Muscle layer of duodenum (tissue), 2 donors: ENCODE measurements at regions not wholly inside any gene's neighbourhood (a gene's known extent, or its start where the extent isn't known, plus 50 kb on each side); places are given as distances from the start of the nearest gene placed in this dataset.

Experiments used
- H3K27ac ChIP-seq: one replicate; pipeline ENCODE4 v1.7.0; 2013; ENCODE audit warnings: mild to moderate bottlenecking, low read length
- H3K27me3 ChIP-seq: one replicate; pipeline ENCODE4 v1.7.0; 2013; ENCODE audit warnings: low read depth, mild to moderate bottlenecking, control low read depth, low read length
- H3K36me3 ChIP-seq, 2 donors: one replicate each; pipeline ENCODE4 v1.7.0; 2013; ENCODE audit warnings: low read length in 2 of 2, control low read depth in 1 of 2, mild to moderate bottlenecking in 1 of 2; ENCODE audit not compliant: insufficient read depth in 2 of 2, control insufficient read depth in 1 of 2
- H3K4me1 ChIP-seq, 2 donors: one replicate each; pipeline ENCODE4 v1.7.0; 2013; ENCODE audit warnings: low read length in 2 of 2, mild to moderate bottlenecking in 2 of 2, control low read depth in 1 of 2, moderate library complexity in 1 of 2; ENCODE audit not compliant: insufficient read depth in 2 of 2, control insufficient read depth in 1 of 2
- H3K4me3 ChIP-seq, 2 donors: one replicate each; pipeline ENCODE4 v1.7.0; 2013; ENCODE audit warnings: low read length in 2 of 2, low read depth in 1 of 2, mild to moderate bottlenecking in 1 of 2
- H3K9me3 ChIP-seq, 2 donors: one replicate each; pipeline ENCODE4 v1.7.0; 2013; ENCODE audit warnings: low read length in 2 of 2, control low read depth in 1 of 2, mild to moderate bottlenecking in 1 of 2; ENCODE audit not compliant: control insufficient read depth in 1 of 2
- donor health status: healthy.

DNA sequence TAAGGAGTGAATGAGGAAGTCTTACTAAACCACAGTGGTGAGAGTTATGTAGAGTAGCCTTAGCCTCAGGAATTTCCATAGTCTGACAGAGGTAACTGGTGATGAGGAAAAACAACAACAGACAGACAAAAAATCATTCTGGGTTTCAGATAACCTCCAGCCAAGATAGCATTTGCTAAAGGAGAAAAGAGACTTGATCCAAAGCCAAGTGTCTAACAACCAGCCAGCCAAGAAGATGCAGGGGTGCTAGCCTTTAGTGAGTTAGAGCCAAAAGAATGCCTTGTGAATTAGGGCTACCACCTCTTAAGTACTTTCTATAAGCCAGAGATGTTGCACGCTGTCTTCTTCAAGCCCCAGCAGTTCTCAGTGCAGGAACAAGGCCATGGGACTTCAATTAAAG, 478.0 kb upstream of the CPEB2 start:
- no peak overlapping the region for H3K4me3 ChIP-seq
- H3K9me3 ChIP-seq: peaks cover 0 to 4% of the 10 kb centered on the region in 2 donors
- no peaks in the 10 kb centered on the region for H3K36me3 ChIP-seq
- H3K27me3 ChIP-seq: no peaks in the 10 kb centered on the region
- no peaks in the 10 kb centered on the region for H3K4me1 ChIP-seq
- no peak overlapping the region for H3K27ac ChIP-seq

DNA sequence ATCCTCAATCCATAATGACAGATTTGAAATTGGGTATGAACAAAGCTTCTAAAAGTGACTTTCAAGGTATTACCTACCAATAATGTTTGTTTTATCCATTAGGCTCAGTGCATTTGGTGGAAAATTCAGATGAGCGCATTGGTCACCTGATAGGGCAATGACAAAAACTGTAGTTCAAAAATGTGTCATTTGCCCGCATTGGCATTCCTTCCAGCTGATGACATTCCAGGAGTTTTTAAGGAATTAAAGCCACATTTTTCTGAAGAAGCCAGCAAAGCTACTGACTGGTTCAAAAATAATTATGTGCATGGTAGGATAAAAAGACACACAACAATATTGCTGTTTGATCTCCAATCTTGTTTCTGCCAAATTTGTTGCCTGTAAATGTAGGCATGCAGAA, 473.4 kb upstream of the CPEB2 start:
- H3K9me3 ChIP-seq: no peaks in the 10 kb centered on the region
- H3K4me1 ChIP-seq: no peaks in the 10 kb centered on the region
- H3K27ac ChIP-seq: no peak overlapping the region

DNA sequence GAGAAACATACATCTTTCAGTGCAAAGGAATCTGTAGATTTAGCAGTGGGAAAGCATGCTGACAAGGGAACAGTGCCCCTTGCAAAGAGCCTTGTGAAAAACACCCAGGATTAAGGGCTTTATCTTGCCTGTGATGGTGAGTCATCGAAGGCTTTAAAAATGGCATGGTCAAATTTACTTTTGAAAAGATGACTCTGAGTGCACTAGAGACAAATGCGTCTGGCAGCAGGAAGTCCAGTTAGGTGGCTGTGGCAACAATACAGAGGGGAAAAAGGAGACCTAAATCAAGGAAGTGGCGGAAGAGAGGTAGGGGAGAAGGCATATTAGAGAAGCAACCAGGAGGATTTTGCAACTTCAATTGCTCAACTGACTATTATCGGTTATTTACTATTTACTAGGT, 472.6 kb upstream of the CPEB2 start:
- Histone ChIP-seq H3K9me3 (no peaks in the 10 kb centered on the region), H3K4me3 (no peak overlapping the region)

More for the DNA sequence above, 473.4 kb upstream of the CPEB2 start:
- no peaks in the 10 kb centered on the region for H3K36me3 ChIP-seq
- no peak overlapping the region for H3K4me3 ChIP-seq
- H3K27me3 ChIP-seq: no peaks in the 10 kb centered on the region

DNA sequence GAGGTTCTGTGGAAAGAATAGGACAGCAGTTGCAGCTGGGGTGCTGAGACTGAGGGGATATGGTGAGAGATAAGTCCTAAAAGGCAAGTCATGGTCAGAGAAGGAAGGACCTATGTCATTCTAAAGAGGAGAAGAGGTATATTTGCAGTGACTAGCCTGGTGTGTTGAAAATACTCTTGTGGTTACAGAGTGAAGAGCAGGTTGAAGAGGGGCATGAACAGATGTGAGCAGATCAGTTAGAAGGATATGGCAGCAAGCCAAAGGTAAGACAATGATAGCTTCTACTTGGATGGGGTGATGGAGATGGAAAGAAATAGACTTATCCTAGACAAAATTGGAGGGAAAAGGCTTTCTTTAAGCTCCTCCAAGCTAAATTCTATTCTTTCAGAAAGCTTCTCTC, 469.8 kb upstream of the CPEB2 start:
- H3K4me3 ChIP-seq: no peak overlapping the region
- no peaks in the 10 kb centered on the region for H3K27me3 ChIP-seq
- H3K27ac ChIP-seq: no peak overlapping the region
- no peaks in the 10 kb centered on the region for H3K36me3 ChIP-seq
- no peaks in the 10 kb centered on the region for H3K9me3 ChIP-seq
- no peaks in the 10 kb centered on the region for H3K4me1 ChIP-seq

More for the DNA sequence above, 472.6 kb upstream of the CPEB2 start:
- no peak overlapping the region for H3K27ac ChIP-seq
- H3K36me3 ChIP-seq: no peaks in the 10 kb centered on the region
- H3K4me1 ChIP-seq: no peaks in the 10 kb centered on the region
- H3K27me3 ChIP-seq: no peaks in the 10 kb centered on the region

- Histone ChIP-seq H3K4me3 (no peak overlapping the region), H3K36me3 (no peaks in the 10 kb centered on the region), H3K4me1 (no peaks in the 10 kb centered on the region), H3K9me3 (no peaks in the 10 kb centered on the region), H3K27ac (no peak overlapping the region), H3K27me3 (no peaks in the 10 kb centered on the region)
Observed at GRCh38 chr4:14539246-14539645, 463.0 kb upstream of the CPEB2 start.

- Histone ChIP-seq H3K27me3 (no peaks in the 10 kb centered on the region), H3K9me3 (no peaks in the 10 kb centered on the region), H3K27ac (no peak overlapping the region), H3K36me3 (no peaks in the 10 kb centered on the region), H3K4me3 (no peak overlapping the region), H3K4me1 (no peaks in the 10 kb centered on the region)
Observed at GRCh38 chr4:14545163-14545562, 457.1 kb upstream of the CPEB2 start.

- Histone ChIP-seq H3K27me3 (no peaks in the 10 kb centered on the region), H3K27ac (no peak overlapping the region), H3K4me1 (no peaks in the 10 kb centered on the region), H3K9me3 (no peaks in the 10 kb centered on the region), H3K36me3 (no peaks in the 10 kb centered on the region), H3K4me3 (no peak overlapping the region)
Observed at GRCh38 chr4:14545807-14546206, 456.5 kb upstream of the CPEB2 start.

DNA sequence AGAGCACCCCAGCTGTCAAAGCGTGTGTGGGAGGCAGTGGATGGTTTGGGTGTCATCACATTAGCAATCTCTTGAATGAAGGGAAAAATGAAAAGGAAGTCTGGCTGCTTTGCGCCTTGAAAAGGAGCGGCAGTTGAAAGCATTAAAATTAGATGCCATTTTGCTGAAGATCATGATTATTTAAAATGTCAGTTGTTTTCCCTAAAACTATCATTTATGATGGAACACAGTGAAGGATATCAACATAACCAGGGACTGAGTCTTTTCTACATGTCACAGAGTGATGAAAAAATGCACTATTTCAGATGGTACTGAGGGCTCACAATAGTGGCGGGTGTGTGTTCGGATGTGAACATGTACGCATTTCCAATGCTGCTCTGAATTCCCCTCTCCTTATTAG, 450.2 kb upstream of the CPEB2 start:
- H3K27ac ChIP-seq: no peak overlapping the region
- no peak overlapping the region for H3K4me3 ChIP-seq
- no peaks in the 10 kb centered on the region for H3K27me3 ChIP-seq
- H3K36me3 ChIP-seq: no peaks in the 10 kb centered on the region
- no peaks in the 10 kb centered on the region for H3K9me3 ChIP-seq
- no peaks in the 10 kb centered on the region for H3K4me1 ChIP-seq

DNA sequence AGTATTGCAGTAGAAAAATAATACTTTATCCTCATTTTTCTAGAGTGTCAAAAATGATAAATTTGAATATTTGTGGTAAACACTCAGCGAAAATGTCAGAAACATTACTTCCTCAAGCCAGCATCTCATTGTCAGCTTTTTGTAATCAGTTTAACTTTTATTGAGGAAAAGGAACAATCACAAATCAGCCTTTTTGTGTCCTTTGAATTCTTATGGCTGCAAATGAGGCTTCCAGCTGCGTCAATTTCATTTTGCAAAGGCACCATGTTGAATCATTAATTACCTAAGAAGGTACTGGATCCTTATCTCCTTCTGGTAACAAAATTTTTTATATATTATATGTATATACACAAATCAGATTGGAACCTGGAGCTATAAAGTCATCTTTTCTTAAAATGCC, 442.6 kb upstream of the CPEB2 start:
- no peaks in the 10 kb centered on the region for H3K9me3 ChIP-seq

GRCh38 chr4:14560577-14560976, 441.7 kb upstream of the CPEB2 start:
- Histone ChIP-seq H3K27ac (no peak overlapping the region), H3K36me3 (no peaks in the 10 kb centered on the region), H3K4me1 (no peaks in the 10 kb centered on the region), H3K4me3 (no peak overlapping the region), H3K9me3 (no peaks in the 10 kb centered on the region), H3K27me3 (no peaks in the 10 kb centered on the region)

More for the DNA sequence above, 442.6 kb upstream of the CPEB2 start:
- no peak overlapping the region for H3K4me3 ChIP-seq
- H3K27me3 ChIP-seq: no peaks in the 10 kb centered on the region
- H3K36me3 ChIP-seq: no peaks in the 10 kb centered on the region
- H3K27ac ChIP-seq: no peak overlapping the region
- H3K4me1 ChIP-seq: no peaks in the 10 kb centered on the region

- H3K36me3 ChIP-seq: no peaks in the 10 kb centered on the region
- H3K9me3 ChIP-seq: no peaks in the 10 kb centered on the region
- no peaks in the 10 kb centered on the region for H3K4me1 ChIP-seq
- H3K27me3 ChIP-seq: no peaks in the 10 kb centered on the region
- H3K27ac ChIP-seq: no peak overlapping the region
- no peak overlapping the region for H3K4me3 ChIP-seq
Observed at GRCh38 chr4:14562901-14563300, 439.4 kb upstream of the CPEB2 start.

GRCh38 chr4:14564281-14564680, 438.0 kb upstream of the CPEB2 start:
- H3K27ac ChIP-seq: no peak overlapping the region
- H3K9me3 ChIP-seq: no peaks in the 10 kb centered on the region
- no peaks in the 10 kb centered on the region for H3K27me3 ChIP-seq

More at GRCh38 chr4:14564281-14564680, 438.0 kb upstream of the CPEB2 start:
- Histone ChIP-seq H3K4me1 (no peaks in the 10 kb centered on the region), H3K4me3 (no peak overlapping the region), H3K36me3 (no peaks in the 10 kb centered on the region)
